ENCODE measurements at regions not wholly inside any gene's neighbourhood (a gene's known extent, or its start where the extent isn't known, plus 50 kb on each side); places are given as distances from the start of the nearest gene placed in this dataset.

- peaks cover 4% of the 10 kb centered on the region for H3K27me3 Mint-ChIP-seq (ENCODE audit: low read depth)
- no peak for DNase-seq (ENCODE audit: low spot score in 2 of 2, unreplicated experiment in 2 of 2)
These were observed 344.5 kb downstream of the LMX1A start for GRCh38 chr1:165011991-165012531.

GRCh38 chr1:165011186-165011585 is 345.3 kb downstream of the LMX1A start:
- H3K27ac Mint-ChIP-seq = no peak overlapping the region
- H3K27me3 Mint-ChIP-seq (ENCODE audit: low read depth) = peaks cover 7% of the 10 kb centered on the region
- no peak overlapping the region for H3K4me3 Mint-ChIP-seq
- TF ChIP-seq CTCF (IDR thresholded peaks at IDR 0.05; ENCODE audit: unreplicated experiment) = no peak
- no peaks in the 10 kb centered on the region for H3K36me3 Mint-ChIP-seq
- no peak for DNase-seq (ENCODE audit: low spot score in 2 of 2, unreplicated experiment in 2 of 2)
- H3K4me1 Mint-ChIP-seq = peaks cover 1% of the 10 kb centered on the region
- H3K9me3 Mint-ChIP-seq = no peaks in the 10 kb centered on the region

More at GRCh38 chr1:165011991-165012531, 344.5 kb downstream of the LMX1A start:
- peaks cover 1% of the 10 kb centered on the region for H3K4me1 Mint-ChIP-seq
- TF ChIP-seq CTCF (IDR thresholded peaks at IDR 0.05; ENCODE audit: unreplicated experiment) = no peak
- H3K36me3 Mint-ChIP-seq = no peaks in the 10 kb centered on the region
- H3K4me3 Mint-ChIP-seq = no peak overlapping the region
- H3K27ac Mint-ChIP-seq = no peak overlapping the region
- peaks cover 7% of the 10 kb centered on the region for H3K9me3 Mint-ChIP-seq

- no peaks in the 10 kb centered on the region for H3K9me3 Mint-ChIP-seq
- H3K27me3 Mint-ChIP-seq (ENCODE audit: low read depth) = peaks cover 8% of the 10 kb centered on the region
- no peak overlapping the region for H3K27ac Mint-ChIP-seq
- H3K4me1 Mint-ChIP-seq = peaks cover 1% of the 10 kb centered on the region
- no peaks in the 10 kb centered on the region for H3K36me3 Mint-ChIP-seq
- H3K4me3 Mint-ChIP-seq = no peak overlapping the region
- TF ChIP-seq CTCF (IDR thresholded peaks at IDR 0.05; ENCODE audit: unreplicated experiment) = no peak
- no peak for DNase-seq (ENCODE audit: low spot score in 2 of 2, unreplicated experiment in 2 of 2)
These were observed 346.0 kb downstream of the LMX1A start for GRCh38 chr1:165010418-165011070.

- H3K9me3 Mint-ChIP-seq = peaks cover 17% of the 10 kb centered on the region
- H3K4me1 Mint-ChIP-seq = peaks cover 1% of the 10 kb centered on the region
- H3K27ac Mint-ChIP-seq = no peak overlapping the region
- no peak for DNase-seq (ENCODE audit: low spot score in 2 of 2, unreplicated experiment in 2 of 2)
- no peak overlapping the region for H3K4me3 Mint-ChIP-seq
- H3K36me3 Mint-ChIP-seq = peaks cover 2% of the 10 kb centered on the region
- H3K27me3 Mint-ChIP-seq (ENCODE audit: low read depth) = peaks cover 9% of the 10 kb centered on the region
- TF ChIP-seq CTCF (IDR thresholded peaks at IDR 0.05; ENCODE audit: unreplicated experiment) = no peak
These were observed 349.7 kb downstream of the LMX1A start for GRCh38 chr1:165006831-165007230.

GRCh38 chr1:164999146-164999545 is 357.4 kb downstream of the LMX1A start:
- Mint-ChIP-seq H3K9me3 (peaks cover 21% of the 10 kb centered on the region), H3K27ac (no peak overlapping the region), H3K4me3 (no peak overlapping the region), H3K36me3 (peaks cover 2% of the 10 kb centered on the region), H3K27me3 (ENCODE audit: low read depth) (peaks cover 37% of the 10 kb centered on the region), H3K4me1 (no peaks in the 10 kb centered on the region)
- no peak for TF ChIP-seq CTCF (IDR thresholded peaks at IDR 0.05; ENCODE audit: unreplicated experiment)
- DNase-seq (ENCODE audit: low spot score in 2 of 2, unreplicated experiment in 2 of 2) = no peak

Measured in mesothelial cell of epicardium (in vitro differentiated cells).